Neural cell (in vitro differentiated cells): ENCODE measurements at regions not wholly inside any gene's neighbourhood (a gene's known extent, or its start where the extent isn't known, plus 50 kb on each side); places are given as distances from the start of the nearest gene placed in this dataset.
A peak's percentile ranks its signal among the peaks of the same experiment; 100 is the strongest.

Experiments used
- CTCF ChIP-seq: fragments of 450-650 bp; IDR thresholded peaks from 2 replicates; pipeline ENCODE4 v1.5.1; 2014; ENCODE audit warnings: antibody characterized with exemption, mild to moderate bottlenecking, moderate library complexity; ENCODE audit not compliant: poor library complexity, severe bottlenecking
- EP300 ChIP-seq: fragments of 450-650 bp; conservative IDR thresholded peaks from 2 replicates; pipeline ENCODE4 v1.6.1; 2014; ENCODE audit warnings: antibody characterized with exemption, mild to moderate bottlenecking, moderate library complexity; ENCODE audit not compliant: poor library complexity, severe bottlenecking
- EZH2 ChIP-seq: fragments of 200-600, 300-800 bp; shearing (Covaris generic), sonication (generic); IDR thresholded peaks from 2 replicates; pipeline ENCODE4 v1.6.1; 2014; ENCODE audit warnings: antibody characterized with exemption, low read length, borderline replicate concordance, mild to moderate bottlenecking; ENCODE audit not compliant: insufficient read depth, poor library complexity, severe bottlenecking
- MXI1 ChIP-seq: fragments of 450-650 bp; conservative IDR thresholded peaks from 2 replicates; pipeline ENCODE4 v1.6.1; 2014; ENCODE audit warnings: antibody characterized with exemption, mild to moderate bottlenecking; ENCODE audit not compliant: poor library complexity, severe bottlenecking
- POLR2AphosphoS5 ChIP-seq: IDR thresholded peaks from 2 replicates; pipeline ENCODE4 v1.6.1; 2012
- RAD21 ChIP-seq: fragments of 450-650 bp; conservative IDR thresholded peaks from 2 replicates; pipeline ENCODE4 v1.6.1; 2014; ENCODE audit warnings: antibody characterized with exemption, mild to moderate bottlenecking, moderate library complexity
- REST ChIP-seq: IDR thresholded peaks from 2 replicates; pipeline ENCODE4 v1.6.1; 2012; ENCODE audit warnings: borderline replicate concordance
- SMC3 ChIP-seq: fragments of 450-650 bp; conservative IDR thresholded peaks from 2 replicates; pipeline ENCODE4 v1.6.1; 2014; ENCODE audit warnings: antibody characterized with exemption, mild to moderate bottlenecking, moderate library complexity; ENCODE audit not compliant: poor library complexity
- TAF1 ChIP-seq: IDR thresholded peaks from 2 replicates; pipeline ENCODE4 v1.6.1; 2012; ENCODE audit warnings: low read depth

GRCh38 chr5:120771202-120771601 lies 307.1 kb downstream of the PRR16 start:
- no peak for TF ChIP-seq EZH2
- TF ChIP-seq CTCF: no peak
- TF ChIP-seq EP300: peak; percentile 46
- no peak for TF ChIP-seq POLR2AphosphoS5
- TF ChIP-seq TAF1: no peak
- no peak for TF ChIP-seq REST
- no peak for TF ChIP-seq RAD21
- no peak for TF ChIP-seq SMC3
- no peak for TF ChIP-seq MXI1
